BE2C (cell line): ENCODE measurements at regions not wholly inside any gene's neighbourhood (a gene's known extent, or its start where the extent isn't known, plus 50 kb on each side); places are given as distances from the start of the nearest gene placed in this dataset.
"Not testable (repeated sequence)": the region's sequence is repeated elsewhere in the genome, so short reads cannot be mapped to it uniquely, and the experiment has no call there.

Experiments used
- DNase-seq: peaks from one replicate; pipeline ENCODE4 v3.0.0-alpha.2; 2020
- H3K27me3 ChIP-seq: fragments of 250-450 bp; sonication (Bioruptor Pico); 2 replicates; pipeline ENCODE4 v1.5.1; 2020; ENCODE audit warnings: mild to moderate bottlenecking
- H3K36me3 ChIP-seq: fragments of 250-450 bp; sonication (Bioruptor Pico); 2 replicates; pipeline ENCODE4 v1.5.1; 2020; ENCODE audit warnings: mild to moderate bottlenecking
- H3K4me1 ChIP-seq: fragments of 250-450 bp; sonication (Bioruptor Pico); 2 replicates; pipeline ENCODE4 v1.5.1; 2020
- H3K4me3 ChIP-seq: 2 replicates; pipeline ENCODE4 v1.5.1; 2011; ENCODE audit warnings: low read depth, low read length
- H3K9me3 ChIP-seq: fragments of 250-450 bp; sonication (Bioruptor Pico); 2 replicates; pipeline ENCODE4 v1.5.1; 2020
- TF ChIP-seq, protein P1 (sequence below): IDR thresholded peaks from 2 replicates; pipeline ENCODE4 v1.5.1; 2012; ENCODE audit warnings: mild to moderate bottlenecking, low read depth, low read length

DNA sequence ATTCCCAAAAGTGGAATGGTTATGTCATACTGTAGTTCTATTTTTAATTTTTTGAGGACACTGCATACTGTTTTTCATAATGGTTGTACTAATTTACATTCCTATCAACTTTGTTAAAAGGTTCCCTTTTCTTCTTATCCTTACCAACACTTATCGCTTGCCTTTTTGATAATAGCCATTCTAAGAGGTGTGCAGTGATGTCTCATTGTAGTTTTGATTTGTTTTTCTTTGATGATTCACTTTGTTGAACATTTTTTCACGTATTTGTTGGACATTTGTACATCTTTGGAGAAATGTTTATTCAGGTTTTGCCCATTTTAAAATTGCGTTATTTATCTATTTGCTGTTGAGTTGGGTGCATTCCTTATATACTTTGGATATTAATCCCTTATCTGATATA is 188.8 kb upstream of the SPRY2 start:
- TF ChIP-seq, protein P1, sequence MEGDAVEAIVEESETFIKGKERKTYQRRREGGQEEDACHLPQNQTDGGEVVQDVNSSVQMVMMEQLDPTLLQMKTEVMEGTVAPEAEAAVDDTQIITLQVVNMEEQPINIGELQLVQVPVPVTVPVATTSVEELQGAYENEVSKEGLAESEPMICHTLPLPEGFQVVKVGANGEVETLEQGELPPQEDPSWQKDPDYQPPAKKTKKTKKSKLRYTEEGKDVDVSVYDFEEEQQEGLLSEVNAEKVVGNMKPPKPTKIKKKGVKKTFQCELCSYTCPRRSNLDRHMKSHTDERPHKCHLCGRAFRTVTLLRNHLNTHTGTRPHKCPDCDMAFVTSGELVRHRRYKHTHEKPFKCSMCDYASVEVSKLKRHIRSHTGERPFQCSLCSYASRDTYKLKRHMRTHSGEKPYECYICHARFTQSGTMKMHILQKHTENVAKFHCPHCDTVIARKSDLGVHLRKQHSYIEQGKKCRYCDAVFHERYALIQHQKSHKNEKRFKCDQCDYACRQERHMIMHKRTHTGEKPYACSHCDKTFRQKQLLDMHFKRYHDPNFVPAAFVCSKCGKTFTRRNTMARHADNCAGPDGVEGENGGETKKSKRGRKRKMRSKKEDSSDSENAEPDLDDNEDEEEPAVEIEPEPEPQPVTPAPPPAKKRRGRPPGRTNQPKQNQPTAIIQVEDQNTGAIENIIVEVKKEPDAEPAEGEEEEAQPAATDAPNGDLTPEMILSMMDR = no peak
- peaks cover 4% of the 10 kb centered on the region for H3K4me1 ChIP-seq
- H3K9me3 ChIP-seq = no peaks in the 10 kb centered on the region
- DNase-seq = no peak
- H3K36me3 ChIP-seq = no peaks in the 10 kb centered on the region
- no peak overlapping the region for H3K4me3 ChIP-seq
- no peaks in the 10 kb centered on the region for H3K27me3 ChIP-seq

DNA sequence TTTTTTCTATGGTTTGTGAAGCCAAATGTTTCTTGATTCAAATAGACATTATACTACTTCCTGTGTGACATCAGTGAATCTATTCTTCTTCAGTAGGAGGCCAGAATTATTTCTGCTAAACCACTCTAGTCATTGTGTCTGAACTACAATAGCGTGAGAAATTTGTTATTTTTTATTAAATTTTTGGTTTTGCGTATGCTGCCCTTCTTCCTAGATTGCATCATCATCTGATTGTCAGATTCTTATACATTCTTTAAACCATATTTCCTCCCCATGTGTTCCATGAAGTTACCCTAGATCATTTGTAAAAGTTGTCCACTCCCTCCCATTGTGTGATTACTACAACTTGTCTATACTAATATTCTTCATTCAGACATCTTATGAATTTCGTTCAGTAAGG is 187.8 kb upstream of the SPRY2 start:
- no peak for DNase-seq
- H3K4me3 ChIP-seq = no peak overlapping the region

DNA sequence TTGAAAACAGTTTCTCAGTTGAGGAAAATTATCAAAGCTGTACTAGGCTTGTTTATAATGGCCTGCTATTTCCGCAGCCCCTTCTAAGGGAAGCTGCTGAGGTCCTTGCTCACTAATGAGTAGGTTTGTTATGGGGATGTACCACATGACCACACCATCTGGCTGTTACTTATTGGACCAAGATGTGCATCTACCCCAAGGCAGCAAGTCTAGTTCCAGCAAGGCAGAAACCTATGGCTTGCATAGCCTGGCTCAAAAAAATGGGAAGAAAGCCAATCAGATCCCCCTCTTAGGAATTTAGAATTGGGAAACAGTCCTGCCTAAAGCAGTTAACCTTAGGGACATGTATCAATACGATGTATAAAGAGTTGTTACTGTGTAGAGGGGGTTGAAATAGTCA is 186.5 kb upstream of the SPRY2 start:
- TF ChIP-seq, protein P1 = no peak
- Histone ChIP-seq H3K36me3 (no peaks in the 10 kb centered on the region), H3K4me3 (no peak overlapping the region), H3K4me1 (peaks cover 4% of the 10 kb centered on the region), H3K9me3 (no peaks in the 10 kb centered on the region), H3K27me3 (no peaks in the 10 kb centered on the region)
- DNase-seq = peak; percentile 64

More for the DNA sequence above, 187.8 kb upstream of the SPRY2 start:
- no peaks in the 10 kb centered on the region for H3K27me3 ChIP-seq
- TF ChIP-seq, protein P1 = no peak
- peaks cover 4% of the 10 kb centered on the region for H3K4me1 ChIP-seq
- H3K9me3 ChIP-seq = no peaks in the 10 kb centered on the region
- no peaks in the 10 kb centered on the region for H3K36me3 ChIP-seq

DNA sequence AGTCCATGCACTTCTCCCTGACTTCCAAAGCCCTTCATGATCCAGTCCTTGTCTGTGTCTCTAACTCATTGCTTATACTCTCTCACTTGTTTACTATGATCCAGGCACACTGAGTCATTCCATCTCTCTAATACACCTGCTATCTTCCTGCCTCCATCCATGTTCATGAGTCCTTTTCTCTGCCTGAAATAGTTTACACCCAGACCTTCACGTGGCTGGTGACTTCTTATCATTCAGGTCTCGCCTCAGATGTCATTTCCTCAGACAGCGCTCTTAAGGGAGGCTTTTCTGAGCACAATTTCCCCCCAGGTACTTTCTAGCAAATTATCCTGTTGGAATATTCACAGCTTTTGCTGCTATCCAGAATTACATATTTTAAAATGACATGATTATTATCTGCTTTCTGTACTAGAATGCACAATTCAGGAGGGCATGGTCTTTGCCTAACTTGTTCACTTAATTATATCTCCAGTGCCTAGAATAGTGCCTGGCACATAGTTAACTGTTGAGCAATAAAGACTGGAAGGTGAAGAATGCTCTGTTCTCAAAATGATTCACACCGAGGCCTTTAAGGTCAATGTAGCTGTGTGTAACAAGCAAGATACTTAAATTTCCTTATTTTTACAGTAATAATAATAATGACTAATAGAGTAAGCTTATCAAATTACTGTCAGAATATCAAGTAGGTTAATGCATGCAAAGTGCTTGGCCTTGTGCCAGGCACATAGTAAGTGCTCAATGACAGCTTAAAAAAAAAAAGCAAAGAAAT is 183.7 kb upstream of the SPRY2 start:
- no peak overlapping the region for H3K4me3 ChIP-seq
- peaks cover 4% of the 10 kb centered on the region for H3K4me1 ChIP-seq
- no peaks in the 10 kb centered on the region for H3K36me3 ChIP-seq
- DNase-seq = no peak
- TF ChIP-seq, protein P1 = no peak
- no peaks in the 10 kb centered on the region for H3K9me3 ChIP-seq
- no peaks in the 10 kb centered on the region for H3K27me3 ChIP-seq

DNA sequence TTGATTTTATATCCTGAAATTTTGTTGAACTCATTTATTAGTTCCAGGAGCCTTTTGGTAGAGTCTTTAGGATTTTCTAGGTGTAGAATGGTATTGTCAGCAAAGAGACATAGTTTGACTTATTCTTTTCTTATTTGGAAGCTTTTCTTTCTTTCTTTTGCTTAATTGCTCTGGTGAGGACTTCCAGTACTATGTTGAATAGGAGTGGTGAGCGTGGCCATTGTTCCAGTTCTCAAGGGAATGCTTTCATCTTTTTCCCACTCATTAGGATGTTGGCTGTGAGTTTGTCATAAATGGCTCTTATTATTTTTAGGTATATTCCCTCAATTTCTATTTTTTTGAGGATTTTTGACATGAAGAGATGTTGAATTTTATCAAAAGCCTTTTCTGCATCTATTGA is 182.2 kb upstream of the SPRY2 start:
- no peak for DNase-seq
- Histone ChIP-seq H3K27me3 (no peaks in the 10 kb centered on the region), H3K4me1 (peaks cover 4% of the 10 kb centered on the region), H3K9me3 (no peaks in the 10 kb centered on the region), H3K36me3 (no peaks in the 10 kb centered on the region), H3K4me3 (no peak overlapping the region)
- TF ChIP-seq, protein P1 = no peak

DNA sequence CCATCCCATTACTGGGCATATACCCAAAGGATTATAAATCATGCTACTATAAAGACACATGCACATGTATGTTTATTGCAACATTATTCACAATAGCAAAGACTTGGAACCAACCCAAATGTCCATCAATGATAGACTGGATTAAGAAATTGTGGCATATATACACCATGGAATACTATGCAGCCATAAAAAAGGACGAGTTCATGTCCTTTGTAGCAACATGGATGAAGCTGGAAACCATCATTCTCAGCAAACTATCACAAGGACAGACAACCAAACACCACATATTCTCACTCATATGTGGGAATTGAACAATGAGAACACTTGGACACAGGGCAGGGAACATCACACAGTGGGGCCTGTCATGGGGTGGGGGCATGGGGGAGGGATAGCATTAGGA is 181.5 kb upstream of the SPRY2 start:
- H3K4me3 ChIP-seq, H3K9me3 ChIP-seq, H3K4me1 ChIP-seq, DNase-seq, H3K27me3 ChIP-seq, H3K36me3 ChIP-seq: not testable (repeated sequence)
